ENCODE measurements at regions not wholly inside any gene's neighbourhood (a gene's known extent, or its start where the extent isn't known, plus 50 kb on each side); places are given as distances from the start of the nearest gene placed in this dataset.

DNA sequence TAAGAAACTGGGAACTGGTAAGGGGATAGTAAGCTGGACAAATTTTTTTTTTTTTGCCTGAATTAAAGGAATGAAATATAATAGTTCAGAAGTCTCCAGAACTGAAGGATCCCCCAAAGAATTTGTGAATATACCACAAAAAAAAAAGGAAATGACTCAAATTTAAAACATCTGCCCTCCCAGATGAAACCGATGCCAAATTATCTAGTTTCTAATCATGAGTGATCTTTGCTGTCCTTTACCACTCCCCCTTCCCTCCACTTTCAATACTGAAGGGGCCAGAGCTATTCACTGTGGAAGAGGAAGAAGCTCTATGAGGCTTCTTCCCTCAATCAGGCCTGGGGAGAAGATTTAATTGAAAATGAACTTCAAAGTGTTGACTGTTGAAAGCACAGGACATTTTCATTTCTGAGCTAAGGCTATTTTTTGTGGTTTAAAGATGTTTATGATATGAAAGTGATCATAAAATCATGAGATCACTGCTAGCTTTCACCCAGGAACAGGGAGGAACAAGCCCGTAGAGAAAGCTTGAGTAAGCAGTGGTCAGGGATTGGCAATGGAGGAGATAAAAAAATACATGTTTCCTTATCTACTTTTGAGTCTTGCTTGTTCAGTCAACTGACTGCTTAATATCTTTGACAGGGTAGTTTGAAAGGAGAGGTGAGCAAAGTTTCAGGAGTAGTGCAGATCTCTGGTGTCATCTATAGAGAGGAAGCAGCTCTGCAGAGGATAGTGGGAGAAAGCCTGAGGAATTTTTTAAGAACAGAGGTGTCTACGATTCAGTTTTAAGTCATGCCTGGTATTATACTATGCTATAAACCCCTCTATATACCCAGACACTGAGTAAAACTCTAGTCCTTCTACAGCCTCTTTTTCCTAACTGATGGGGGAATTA lies 409.5 kb upstream of the FIGN start:
- FAIRE-seq = no peak
- Histone ChIP-seq H3K9me1 (replicated peaks; ENCODE audit: control insufficient read depth, extremely low read depth, insufficient read depth, low read length) (no peaks in the 10 kb centered on the region), H2AFZ (ENCODE audit: low read depth, low read length) (no peak overlapping the region), H3K9me3 (replicated peaks; ENCODE audit: control insufficient read depth, insufficient read depth, low read length) (no peaks in the 10 kb centered on the region), H3K4me2 (ENCODE audit: insufficient read depth, low read length) (no peak overlapping the region), H3K79me2 (ENCODE audit: control insufficient read depth, insufficient read depth, low read length) (no peaks in the 10 kb centered on the region), H3K27me3 (ENCODE audit: control insufficient read depth in 2 of 2, insufficient read depth in 2 of 2, low read length in 2 of 2) (no peaks in the 10 kb centered on the region), H4K20me1 (replicated peaks; ENCODE audit: control insufficient read depth, extremely low read depth, insufficient read depth, low read length) (no peaks in the 10 kb centered on the region), H3K4me1 (ENCODE audit: control insufficient read depth, extremely low read depth, insufficient read depth, low read length) (no peaks in the 10 kb centered on the region), H3K36me3 (ENCODE audit: control insufficient read depth in 2 of 2, extremely low read depth in 1 of 2, insufficient read depth in 2 of 2, low read length in 2 of 2) (no peaks in the 10 kb centered on the region), H3K9ac (replicated peaks; ENCODE audit: extremely low read depth, insufficient read depth, low read length) (no peak overlapping the region), H3K27ac (ENCODE audit: insufficient read depth, low read depth, low read length) (no peak overlapping the region), H3K4me3 (replicated peaks in 1 of 3; ENCODE audit: insufficient read depth in 1 of 3, low read depth in 1 of 3, low read length in 3 of 3) (no peak overlapping the region)
- DNase-seq (ENCODE audit: low read depth, low spot score) = no peak
- ChIA-PET POLR2A (no interaction called here), CTCF (interaction anchor here (0.8 to 0.9 kb wide), 2 partner anchors 9 to 799 kb away, joined by 3 read pairs; no protein-coding TSS in a partner anchor)
- intact Hi-C loops (cut with micrococcal nuclease) (no loop called here), dilution Hi-C loops (cut with MboI; ENCODE audit: extremely low pct_ligation_motif_present, low sequenced_read_pairs) (no loop called here)
- BruUV-seq (replicated peaks) = no TSS peak
- TF ChIP-seq GATA2 (IDR thresholded peaks at IDR 0.05; ENCODE audit: insufficient read depth, insufficient read length, low read depth, low read length) (no peak), POLR2A (IDR thresholded peaks at IDR 0.05; ENCODE audit: low read depth, low read length) (no peak), JUN (IDR thresholded peaks at IDR 0.05; ENCODE audit: borderline replicate concordance, insufficient read depth, insufficient read length, low read depth) (no peak), MAX (IDR thresholded peaks at IDR 0.05; ENCODE audit: insufficient read depth, insufficient read length) (no peak), POLR2AphosphoS5 (IDR thresholded peaks at IDR 0.05; ENCODE audit: insufficient read depth, low read depth, low read length) (no peak), FOS (IDR thresholded peaks at IDR 0.05; ENCODE audit: borderline replicate concordance, insufficient read depth, low read length) (no peak), EZH2 (IDR thresholded peaks at IDR 0.05; ENCODE audit: borderline replicate concordance, low read depth, low read length, severe bottlenecking) (no peak), MYC (IDR thresholded peaks at IDR 0.05; ENCODE audit: low read depth, low read length) (no peak)
- TF ChIP-seq, protein P1, sequence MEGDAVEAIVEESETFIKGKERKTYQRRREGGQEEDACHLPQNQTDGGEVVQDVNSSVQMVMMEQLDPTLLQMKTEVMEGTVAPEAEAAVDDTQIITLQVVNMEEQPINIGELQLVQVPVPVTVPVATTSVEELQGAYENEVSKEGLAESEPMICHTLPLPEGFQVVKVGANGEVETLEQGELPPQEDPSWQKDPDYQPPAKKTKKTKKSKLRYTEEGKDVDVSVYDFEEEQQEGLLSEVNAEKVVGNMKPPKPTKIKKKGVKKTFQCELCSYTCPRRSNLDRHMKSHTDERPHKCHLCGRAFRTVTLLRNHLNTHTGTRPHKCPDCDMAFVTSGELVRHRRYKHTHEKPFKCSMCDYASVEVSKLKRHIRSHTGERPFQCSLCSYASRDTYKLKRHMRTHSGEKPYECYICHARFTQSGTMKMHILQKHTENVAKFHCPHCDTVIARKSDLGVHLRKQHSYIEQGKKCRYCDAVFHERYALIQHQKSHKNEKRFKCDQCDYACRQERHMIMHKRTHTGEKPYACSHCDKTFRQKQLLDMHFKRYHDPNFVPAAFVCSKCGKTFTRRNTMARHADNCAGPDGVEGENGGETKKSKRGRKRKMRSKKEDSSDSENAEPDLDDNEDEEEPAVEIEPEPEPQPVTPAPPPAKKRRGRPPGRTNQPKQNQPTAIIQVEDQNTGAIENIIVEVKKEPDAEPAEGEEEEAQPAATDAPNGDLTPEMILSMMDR (IDR thresholded peaks at IDR 0.05; ENCODE audit: extremely low read depth in 1 of 2, insufficient read depth in 1 of 2, low read depth in 1 of 2, low read length in 2 of 2) = no peak

All from endothelial cell of umbilical vein (primary cell).